ENCODE measurements at regions not wholly inside any gene's neighbourhood (a gene's known extent, or its start where the extent isn't known, plus 50 kb on each side); places are given as distances from the start of the nearest gene placed in this dataset.

- no peaks in the 10 kb centered on the region for H3K36me3 ChIP-seq
- H3K4me3 ChIP-seq, result no peak overlapping the region
- TF ChIP-seq POLR2A (IDR thresholded peaks at IDR 0.05; ENCODE audit: low read depth) (no peak), CTCF (IDR thresholded peaks at IDR 0.05) (no peak), EP300 (IDR thresholded peaks at IDR 0.05) (no peak), POLR2AphosphoS5 (IDR thresholded peaks at IDR 0.05) (no peak)
- H3K27me3 ChIP-seq, result peaks cover 0 to 4% (median 0%) of the 10 kb centered on the region in 4 donors
- intact Hi-C loops (cut with DNase I), result no loop called here
- H3K4me1 ChIP-seq, result peaks cover 0 to 26% (median 7%) of the 10 kb centered on the region in 4 donors
- H3K27ac ChIP-seq (replicated peaks in 1 of 4), result no peak overlapping the region
- H3K9me3 ChIP-seq, result no peaks in the 10 kb centered on the region
- 80% methylated on average over 4 of the region's 4 CpGs for WGBS
- no peak for DNase-seq (ENCODE audit: extremely low spot score)
Measured at GRCh38 chr2:234426616-234427015, 70.3 kb downstream of the ARL4C start.

GRCh38 chr2:234425639-234426603, 71.0 kb downstream of the ARL4C start:
- intact Hi-C loops (cut with DNase I), result no loop called here
- H3K4me3 ChIP-seq, result no peak overlapping the region
- peaks cover 0 to 4% (median 0%) of the 10 kb centered on the region in 4 donors for H3K27me3 ChIP-seq
- 68% methylated on average over 6 of the region's 8 CpGs for WGBS
- DNase-seq (ENCODE audit: extremely low spot score), result no peak
- no peaks in the 10 kb centered on the region for H3K9me3 ChIP-seq
- H3K36me3 ChIP-seq, result no peaks in the 10 kb centered on the region
- no peak for TF ChIP-seq EP300 (IDR thresholded peaks at IDR 0.05)
- no peak for TF ChIP-seq POLR2AphosphoS5 (IDR thresholded peaks at IDR 0.05)
- no peak for TF ChIP-seq POLR2A (IDR thresholded peaks at IDR 0.05; ENCODE audit: low read depth)
- TF ChIP-seq CTCF (IDR thresholded peaks at IDR 0.05), result no peak
- peaks cover 0 to 26% (median 7%) of the 10 kb centered on the region in 4 donors for H3K4me1 ChIP-seq
- H3K27ac ChIP-seq (replicated peaks in 1 of 4), result no peak overlapping the region

- 49% methylated on average over 4 of the region's 4 CpGs for WGBS
- no peak overlapping the region for H3K27ac ChIP-seq (replicated peaks in 1 of 4)
- H3K9me3 ChIP-seq, result no peaks in the 10 kb centered on the region
- no peak for DNase-seq (ENCODE audit: extremely low spot score)
- intact Hi-C loops (cut with DNase I), result no loop called here
- TF ChIP-seq POLR2AphosphoS5 (IDR thresholded peaks at IDR 0.05), result no peak
- H3K27me3 ChIP-seq, result peaks cover 0 to 3% (median 0%) of the 10 kb centered on the region in 4 donors
- no peak overlapping the region for H3K4me3 ChIP-seq
- peaks cover 0 to 26% (median 7%) of the 10 kb centered on the region in 4 donors for H3K4me1 ChIP-seq
- no peaks in the 10 kb centered on the region for H3K36me3 ChIP-seq
Measured at GRCh38 chr2:234423884-234424283, 73.0 kb downstream of the ARL4C start.

- no peak for TF ChIP-seq POLR2AphosphoS5 (IDR thresholded peaks at IDR 0.05)
- Histone ChIP-seq H3K9me3 (no peaks in the 10 kb centered on the region), H3K4me1 (peaks cover 0 to 26% (median 7%) of the 10 kb centered on the region in 4 donors), H3K4me3 (no peak overlapping the region), H3K27me3 (no peaks in the 10 kb centered on the region), H3K36me3 (no peaks in the 10 kb centered on the region), H3K27ac (replicated peaks in 1 of 4) (no peak overlapping the region)
- intact Hi-C loops (cut with DNase I), result no loop called here
- 90% methylated on average over 8 of the region's 8 CpGs for WGBS
- no peak for DNase-seq (ENCODE audit: extremely low spot score)
Measured at GRCh38 chr2:234422981-234423431, 73.9 kb downstream of the ARL4C start.

- Histone ChIP-seq H3K36me3 (no peaks in the 10 kb centered on the region), H3K4me1 (peaks cover 0 to 21% (median 7%) of the 10 kb centered on the region in 4 donors), H3K27me3 (no peaks in the 10 kb centered on the region), H3K9me3 (no peaks in the 10 kb centered on the region), H3K4me3 (no peak overlapping the region), H3K27ac (replicated peaks in 1 of 4) (no peak overlapping the region)
- DNase-seq (ENCODE audit: extremely low spot score), result no peak
- intact Hi-C loops (cut with DNase I), result no loop called here
- WGBS, result 51% methylated on average over 4 of the region's 4 CpGs
- no peak for TF ChIP-seq CTCF (IDR thresholded peaks at IDR 0.05)
- TF ChIP-seq POLR2AphosphoS5 (IDR thresholded peaks at IDR 0.05), result no peak
- no peak for TF ChIP-seq EP300 (IDR thresholded peaks at IDR 0.05)
- TF ChIP-seq POLR2A (IDR thresholded peaks at IDR 0.05; ENCODE audit: low read depth), result no peak
Measured at GRCh38 chr2:234422273-234422732, 74.6 kb downstream of the ARL4C start.

Measured in esophagus muscularis mucosa (tissue), 4 donors.